ENCODE measurements at regions not wholly inside any gene's neighbourhood (a gene's known extent, or its start where the extent isn't known, plus 50 kb on each side); places are given as distances from the start of the nearest gene placed in this dataset.

DNA sequence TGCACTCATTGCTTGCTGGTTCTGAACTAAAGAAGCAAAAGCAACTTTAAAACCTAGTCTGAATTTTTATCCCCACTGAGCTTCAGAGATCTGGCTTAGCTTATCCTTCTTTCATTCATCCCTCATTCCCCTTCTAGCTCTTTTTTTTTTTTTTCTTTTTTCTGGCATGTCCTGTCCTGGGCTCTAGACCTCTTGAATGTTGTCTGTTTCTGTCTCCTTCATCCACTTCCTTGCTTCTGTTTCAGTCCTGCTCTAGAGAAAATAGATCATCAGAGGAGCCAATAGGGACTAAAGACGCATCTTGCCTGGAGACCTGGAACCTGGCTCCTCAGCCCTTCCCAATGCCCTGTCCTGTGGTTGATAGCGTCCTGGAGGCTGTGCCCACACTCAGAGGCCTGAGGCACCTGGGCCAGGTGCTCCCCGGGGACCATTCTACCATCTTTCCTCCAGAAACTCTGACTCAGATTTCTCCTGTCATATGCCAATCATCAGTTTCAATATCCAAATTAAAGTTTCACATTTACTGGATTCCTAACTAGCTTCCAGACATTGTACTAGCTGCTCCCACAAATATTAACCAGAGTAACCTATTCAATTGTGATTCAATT is 115.7 kb upstream of the GATB start:
- Histone ChIP-seq H3K36me3 (ENCODE audit: control insufficient read depth, insufficient read depth, low read length) (no peaks in the 10 kb centered on the region), H3K4me1 (no peaks in the 10 kb centered on the region), H3K4me3 (ENCODE audit: low read depth, low read length) (no peak overlapping the region), H3K9me3 (no peaks in the 10 kb centered on the region), H3K27me3 (replicated peaks; ENCODE audit: control insufficient read depth, insufficient read depth, low read length) (no peaks in the 10 kb centered on the region)
- no peak for DNase-seq
- Mint-ChIP-seq H3K9me3 (ENCODE audit: unreplicated experiment) (peaks cover 11% of the 10 kb centered on the region), H3K27ac (ENCODE audit: unreplicated experiment) (no peak overlapping the region), H3K4me3 (ENCODE audit: unreplicated experiment) (no peak overlapping the region), H3K4me1 (ENCODE audit: low read depth, unreplicated experiment) (peaks cover 6% of the 10 kb centered on the region), H3K36me3 (ENCODE audit: insufficient read depth, unreplicated experiment) (no peaks in the 10 kb centered on the region), H3K27me3 (ENCODE audit: insufficient read depth, unreplicated experiment) (no peaks in the 10 kb centered on the region)
- intact Hi-C loops (cut with micrococcal nuclease; ENCODE audit: unreplicated experiment) = no loop called here
- BruUV-seq (replicated peaks) = no TSS peak
- TF ChIP-seq, protein P1, sequence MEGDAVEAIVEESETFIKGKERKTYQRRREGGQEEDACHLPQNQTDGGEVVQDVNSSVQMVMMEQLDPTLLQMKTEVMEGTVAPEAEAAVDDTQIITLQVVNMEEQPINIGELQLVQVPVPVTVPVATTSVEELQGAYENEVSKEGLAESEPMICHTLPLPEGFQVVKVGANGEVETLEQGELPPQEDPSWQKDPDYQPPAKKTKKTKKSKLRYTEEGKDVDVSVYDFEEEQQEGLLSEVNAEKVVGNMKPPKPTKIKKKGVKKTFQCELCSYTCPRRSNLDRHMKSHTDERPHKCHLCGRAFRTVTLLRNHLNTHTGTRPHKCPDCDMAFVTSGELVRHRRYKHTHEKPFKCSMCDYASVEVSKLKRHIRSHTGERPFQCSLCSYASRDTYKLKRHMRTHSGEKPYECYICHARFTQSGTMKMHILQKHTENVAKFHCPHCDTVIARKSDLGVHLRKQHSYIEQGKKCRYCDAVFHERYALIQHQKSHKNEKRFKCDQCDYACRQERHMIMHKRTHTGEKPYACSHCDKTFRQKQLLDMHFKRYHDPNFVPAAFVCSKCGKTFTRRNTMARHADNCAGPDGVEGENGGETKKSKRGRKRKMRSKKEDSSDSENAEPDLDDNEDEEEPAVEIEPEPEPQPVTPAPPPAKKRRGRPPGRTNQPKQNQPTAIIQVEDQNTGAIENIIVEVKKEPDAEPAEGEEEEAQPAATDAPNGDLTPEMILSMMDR (IDR thresholded peaks at IDR 0.05; ENCODE audit: insufficient read depth in 1 of 2, low read depth in 1 of 2, low read length in 1 of 2, severe bottlenecking in 1 of 2, unreplicated experiment in 1 of 2) = no peak
- POLR2A ChIA-PET = no interaction called here
- CTCF ChIA-PET = no interaction called here

DNA sequence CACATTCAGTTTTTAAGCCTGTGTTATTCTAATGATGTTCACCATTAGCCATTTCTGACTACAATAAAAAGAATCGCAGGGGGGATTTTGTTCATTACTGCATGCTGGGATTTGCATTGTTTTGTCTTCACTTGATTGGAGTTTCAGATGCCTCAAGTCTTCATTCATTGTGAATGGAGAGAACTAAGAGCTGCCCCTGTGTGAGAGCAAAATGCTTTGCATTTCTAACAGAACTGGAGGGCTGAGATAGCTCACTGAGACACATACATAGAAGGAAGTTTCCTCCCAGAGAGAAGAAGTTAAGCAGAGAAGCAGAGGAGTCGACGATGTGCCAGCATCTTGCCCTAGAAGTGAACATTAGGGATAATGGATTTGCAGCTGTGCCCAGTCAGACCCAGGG is 113.5 kb upstream of the GATB start:
- Mint-ChIP-seq H3K9me3 (ENCODE audit: unreplicated experiment) (peaks cover 11% of the 10 kb centered on the region), H3K36me3 (ENCODE audit: insufficient read depth, unreplicated experiment) (no peaks in the 10 kb centered on the region)
- POLR2A ChIA-PET = no interaction called here

GRCh38 chr4:151866592-151866918 is 105.7 kb upstream of the GATB start:
- TF ChIP-seq, protein P1 (IDR thresholded peaks at IDR 0.05; ENCODE audit: insufficient read depth in 1 of 2, low read depth in 1 of 2, low read length in 1 of 2, severe bottlenecking in 1 of 2, unreplicated experiment in 1 of 2) = no peak
- CTCF ChIA-PET = no interaction called here
- intact Hi-C loops (cut with micrococcal nuclease; ENCODE audit: unreplicated experiment) = no loop called here
- Mint-ChIP-seq H3K27ac (ENCODE audit: unreplicated experiment) (no peak overlapping the region), H3K36me3 (ENCODE audit: insufficient read depth, unreplicated experiment) (no peaks in the 10 kb centered on the region), H3K4me3 (ENCODE audit: unreplicated experiment) (no peak overlapping the region), H3K9me3 (ENCODE audit: unreplicated experiment) (peaks cover 9% of the 10 kb centered on the region), H3K4me1 (ENCODE audit: low read depth, unreplicated experiment) (no peaks in the 10 kb centered on the region), H3K27me3 (ENCODE audit: insufficient read depth, unreplicated experiment) (no peaks in the 10 kb centered on the region)
- Histone ChIP-seq H3K4me1 (no peaks in the 10 kb centered on the region), H3K9me3 (peaks cover 7% of the 10 kb centered on the region; the same call in 1 of the 2 replicates), H3K4me3 (ENCODE audit: low read depth, low read length) (no peak overlapping the region), H3K36me3 (ENCODE audit: control insufficient read depth, insufficient read depth, low read length) (no peaks in the 10 kb centered on the region), H3K27me3 (replicated peaks; ENCODE audit: control insufficient read depth, insufficient read depth, low read length) (no peaks in the 10 kb centered on the region)
- DNase-seq = no peak
- POLR2A ChIA-PET = no interaction called here
- BruUV-seq (replicated peaks) = no TSS peak

More for the DNA sequence above, 113.5 kb upstream of the GATB start:
- H3K4me3 Mint-ChIP-seq (ENCODE audit: unreplicated experiment) = no peak overlapping the region
- no peak overlapping the region for H3K4me3 ChIP-seq (ENCODE audit: low read depth, low read length)
- no peaks in the 10 kb centered on the region for H3K27me3 Mint-ChIP-seq (ENCODE audit: insufficient read depth, unreplicated experiment)
- H3K27me3 ChIP-seq (replicated peaks; ENCODE audit: control insufficient read depth, insufficient read depth, low read length) = no peaks in the 10 kb centered on the region
- H3K4me1 ChIP-seq = no peaks in the 10 kb centered on the region
- H3K27ac Mint-ChIP-seq (ENCODE audit: unreplicated experiment) = no peak overlapping the region
- H3K36me3 ChIP-seq (ENCODE audit: control insufficient read depth, insufficient read depth, low read length) = no peaks in the 10 kb centered on the region
- TF ChIP-seq, protein P1 (IDR thresholded peaks at IDR 0.05; ENCODE audit: insufficient read depth in 1 of 2, low read depth in 1 of 2, low read length in 1 of 2, severe bottlenecking in 1 of 2, unreplicated experiment in 1 of 2) = no peak
- H3K4me1 Mint-ChIP-seq (ENCODE audit: low read depth, unreplicated experiment) = peaks cover 6% of the 10 kb centered on the region
- H3K9me3 ChIP-seq = no peaks in the 10 kb centered on the region
- intact Hi-C loops (cut with micrococcal nuclease; ENCODE audit: unreplicated experiment) = no loop called here
- no TSS peak for BruUV-seq (replicated peaks)
- DNase-seq = no peak
- CTCF ChIA-PET = interaction anchor here (0.6 kb wide), 1 partner anchor 92 kb away, joined by 3 read pairs; no protein-coding TSS in a partner anchor

Measured in Caco-2 (cell line).